ENCODE measurements at regions not wholly inside any gene's neighbourhood (a gene's known extent, or its start where the extent isn't known, plus 50 kb on each side); places are given as distances from the start of the nearest gene placed in this dataset.

- no peak for DNase-seq
Measured at GRCh38 chrX:118167361-118167760, 50.8 kb upstream of the KLHL13 start.

DNA sequence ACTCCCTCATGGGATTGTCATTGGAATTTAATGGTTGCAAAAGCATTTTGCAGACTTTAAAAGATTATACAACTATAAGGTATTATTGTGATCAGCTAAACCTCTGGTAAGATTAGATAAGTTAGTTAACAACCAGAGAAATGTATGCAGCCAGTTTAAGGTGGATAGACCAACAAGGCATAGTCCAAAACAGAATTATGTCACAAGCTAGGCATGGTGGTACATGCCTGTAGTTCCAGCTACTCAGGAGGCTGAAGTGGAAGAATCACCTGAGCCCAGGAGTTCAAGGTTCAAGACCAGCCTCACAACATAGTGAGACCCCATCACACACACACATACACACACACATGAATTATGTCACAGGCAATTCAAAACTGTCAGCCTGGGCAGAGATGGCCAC is 54.7 kb upstream of the KLHL13 start:
- no peak for DNase-seq

GRCh38 chrX:118174516-118175098 is 58.0 kb upstream of the KLHL13 start:
- DNase-seq: no peak

GRCh38 chrX:118177708-118178107 is 61.1 kb upstream of the KLHL13 start:
- DNase-seq: no peak

DNA sequence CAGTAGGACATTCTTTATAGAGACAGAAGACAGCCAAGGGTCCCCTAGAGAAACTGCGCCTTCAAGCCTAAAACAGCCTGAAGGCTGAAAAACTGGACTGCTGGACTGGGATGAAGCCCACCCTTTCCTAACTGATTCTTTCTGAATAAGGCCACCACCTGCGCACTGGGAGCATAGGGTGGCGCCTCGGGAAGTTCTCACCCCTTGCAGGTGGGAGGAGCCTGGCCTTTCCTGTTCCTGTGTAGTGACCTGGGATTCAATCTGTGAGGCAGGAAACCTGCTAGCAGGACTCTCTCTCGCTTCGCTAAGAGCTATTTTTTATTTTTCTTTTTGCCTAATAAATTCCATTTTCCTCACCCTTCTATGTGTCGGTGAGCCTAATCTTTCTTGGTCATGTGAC is 61.8 kb upstream of the KLHL13 start:
- DNase-seq: no peak

- no peak for DNase-seq
Measured at GRCh38 chrX:118179161-118179560, 62.6 kb upstream of the KLHL13 start.

DNA sequence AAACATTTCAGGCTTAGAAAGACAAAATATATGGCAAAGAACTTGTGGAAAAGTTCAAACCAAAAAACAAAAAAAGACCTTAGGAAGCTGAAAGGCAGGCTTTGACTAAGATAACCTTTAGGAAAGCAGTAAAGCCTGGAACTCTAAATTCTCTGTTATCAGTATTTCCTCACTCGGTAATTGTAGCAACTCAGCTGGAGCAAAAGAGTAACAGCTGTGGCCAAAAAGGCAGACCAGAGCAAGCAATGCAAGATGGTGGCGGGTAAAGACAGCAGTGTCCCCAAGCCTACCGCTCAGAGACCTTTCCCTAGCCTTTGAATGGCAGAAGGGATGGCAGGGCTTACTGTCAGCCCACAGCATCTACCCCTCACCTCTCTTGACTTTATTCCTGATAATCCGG is 63.1 kb upstream of the KLHL13 start:
- DNase-seq: no peak

- no peak for DNase-seq
Measured at GRCh38 chrX:118181030-118181429, 64.4 kb upstream of the KLHL13 start.

GRCh38 chrX:118182025-118182424 is 65.4 kb upstream of the KLHL13 start:
- DNase-seq: no peak

DNA sequence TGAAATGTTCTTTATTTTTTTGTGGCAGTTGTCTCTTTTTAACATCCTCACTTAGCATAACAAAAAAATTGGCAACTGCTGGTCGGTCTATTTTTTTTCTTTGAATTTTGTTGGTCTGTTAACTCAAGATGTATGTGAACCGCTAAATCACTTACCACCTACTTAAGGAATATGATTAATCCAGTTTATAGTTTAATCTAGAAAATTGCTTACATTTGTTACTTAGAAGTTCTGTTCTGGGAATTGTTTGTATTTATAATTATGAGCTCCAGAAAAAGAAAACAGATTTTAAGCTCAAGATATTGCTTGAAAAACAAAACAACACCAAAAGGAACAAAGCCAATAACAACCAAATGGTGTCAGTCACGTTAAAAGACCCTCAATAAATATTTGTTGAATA is 66.1 kb upstream of the KLHL13 start:
- DNase-seq: no peak

GRCh38 chrX:118183606-118184005 is 67.0 kb upstream of the KLHL13 start:
- DNase-seq: peak in 2 of 4 experiments; percentile 2 to 4

DNA sequence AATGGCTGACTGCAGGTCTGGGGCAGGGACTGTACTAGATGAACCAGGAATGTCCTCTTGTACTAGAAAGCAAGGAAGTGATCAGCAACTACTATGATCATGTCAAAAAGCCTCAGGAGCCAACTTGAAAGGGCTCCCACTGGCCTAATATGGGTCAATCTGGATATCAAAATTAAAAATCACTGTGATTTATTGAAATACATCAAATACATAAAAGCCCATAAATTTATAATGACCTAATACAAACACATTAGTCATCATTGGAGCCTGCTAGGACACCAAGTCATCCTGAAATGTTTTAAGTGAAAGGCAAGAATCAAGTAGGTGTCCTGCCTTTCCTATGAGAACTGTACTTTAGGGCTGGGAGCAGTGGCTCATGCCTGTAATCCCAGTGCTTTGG is 70.5 kb upstream of the KLHL13 start:
- DNase-seq: no peak

DNA sequence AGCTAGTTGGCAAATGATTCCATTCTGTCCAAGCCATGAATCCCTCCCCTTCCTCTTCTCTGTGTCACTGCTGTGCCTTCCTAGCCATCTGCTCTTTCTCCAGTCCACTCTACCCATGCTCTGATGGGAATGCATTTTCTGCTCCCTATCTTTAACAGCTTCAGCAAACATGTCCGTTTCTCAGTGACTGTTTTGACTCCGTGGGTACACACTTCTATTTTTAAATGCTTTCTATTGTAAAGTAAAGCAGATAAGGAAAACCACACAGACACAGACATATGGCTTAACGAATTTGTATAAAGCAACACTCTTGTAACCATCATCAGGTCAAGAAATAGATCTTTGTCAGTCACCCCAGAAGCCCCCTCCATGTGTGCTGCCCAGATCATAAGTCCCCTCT is 72.4 kb upstream of the KLHL13 start:
- DNase-seq: no peak

DNA sequence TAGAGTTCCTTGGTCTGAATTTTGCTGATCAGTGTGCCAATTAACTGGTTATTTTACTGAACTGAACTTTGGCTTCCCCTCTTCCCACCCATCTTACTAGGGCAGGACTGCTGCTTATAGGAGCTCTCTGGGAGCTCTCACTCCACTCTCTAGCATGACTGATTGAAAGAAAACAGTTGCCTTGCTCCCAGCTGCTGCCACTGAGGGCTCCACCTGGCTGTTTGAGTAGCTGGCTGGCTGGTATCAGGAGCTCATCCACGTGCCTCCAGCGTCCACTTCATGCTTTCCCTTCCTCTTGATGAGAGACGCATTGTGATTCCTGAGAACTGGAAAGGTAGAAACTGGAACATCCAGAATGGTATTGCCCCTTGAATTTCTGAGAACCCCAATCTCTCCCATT is 73.0 kb upstream of the KLHL13 start:
- DNase-seq: no peak

DNA sequence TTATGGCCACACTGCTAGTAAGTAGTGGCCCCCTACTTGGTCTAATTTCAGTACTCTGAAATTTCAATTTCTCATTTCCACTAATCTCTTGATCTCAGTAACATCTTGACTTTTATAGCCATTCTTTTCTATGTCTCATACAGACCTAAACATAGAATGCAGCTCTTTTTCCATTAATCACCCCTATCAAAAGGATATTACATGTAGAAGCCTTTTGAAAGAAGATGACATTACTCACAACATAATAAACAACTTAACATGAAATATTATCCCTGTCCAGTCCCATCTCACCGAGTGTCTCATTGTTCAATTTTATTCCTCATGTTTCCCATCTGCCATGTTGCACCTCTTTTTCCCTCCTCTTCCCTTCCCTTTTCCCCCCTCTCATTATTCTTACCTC is 81.1 kb upstream of the KLHL13 start:
- DNase-seq: no peak

DNA sequence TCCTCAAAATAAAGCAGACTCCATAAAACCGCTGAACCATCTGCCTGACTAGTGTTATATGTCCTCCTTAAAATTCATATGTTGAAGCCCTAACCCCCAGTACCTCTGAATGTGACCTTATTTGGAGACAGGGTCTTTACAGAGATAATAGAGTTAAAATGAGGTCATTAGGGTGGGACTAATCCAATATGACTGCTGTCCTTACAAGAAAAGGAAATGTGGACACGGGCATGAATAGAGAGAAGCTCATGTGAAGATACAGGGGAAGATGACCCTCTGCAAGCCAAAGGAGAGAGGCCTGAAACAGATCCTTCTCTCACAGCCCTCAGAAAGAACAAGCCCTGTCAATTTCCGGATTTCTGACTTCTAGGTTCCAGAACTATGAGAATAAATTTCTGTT is 82.0 kb upstream of the KLHL13 start:
- no peak for DNase-seq

- DNase-seq: no peak
Measured at GRCh38 chrX:118199997-118200396, 83.4 kb upstream of the KLHL13 start.

DNA sequence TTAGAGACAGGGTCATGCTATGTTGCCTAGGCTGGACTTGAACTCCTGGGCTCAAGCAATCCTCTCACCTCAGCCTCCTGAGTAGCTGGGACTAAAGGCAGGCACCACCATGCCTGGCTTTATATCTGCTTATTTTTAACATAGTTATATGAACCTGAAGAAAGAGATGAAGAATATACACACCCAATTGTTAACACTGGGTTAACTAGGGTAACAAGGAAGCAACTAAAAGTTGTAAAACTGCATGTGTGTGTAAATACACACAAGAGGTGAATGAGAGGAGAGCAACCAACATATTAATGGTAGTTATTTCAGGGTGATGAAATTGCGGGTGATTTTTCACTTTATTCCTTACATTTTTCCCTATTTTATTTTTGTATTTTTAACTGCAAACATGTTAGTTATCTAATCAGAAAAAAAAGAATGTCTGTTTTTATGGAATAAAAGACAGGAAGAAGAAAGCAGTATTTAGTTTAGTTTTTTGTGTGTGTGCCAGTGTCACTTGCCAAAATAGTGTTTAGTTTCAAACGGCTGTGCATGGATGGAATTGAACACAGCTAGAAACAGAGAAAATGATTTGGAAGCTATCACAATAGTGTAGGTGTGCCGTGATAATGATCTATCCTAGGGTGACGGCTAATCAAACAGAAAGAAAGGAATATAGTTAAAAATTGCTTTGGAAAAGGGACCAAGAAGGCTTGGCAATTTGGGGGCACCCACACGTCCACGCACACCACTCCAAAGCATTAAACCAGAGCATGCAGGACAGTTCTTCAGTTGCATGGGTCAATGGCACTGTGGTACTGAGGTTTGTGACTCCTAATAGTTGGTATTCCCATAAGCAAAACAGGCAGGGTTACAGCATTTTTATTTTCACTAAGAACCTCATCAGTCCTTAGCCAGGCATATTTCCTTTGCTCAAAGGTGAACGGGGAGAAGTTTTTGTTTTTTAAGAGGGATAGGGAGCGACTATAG is 89.1 kb upstream of the KLHL13 start:
- DNase-seq: no peak

- DNase-seq: no peak
Measured at GRCh38 chrX:118207831-118208453, 91.3 kb upstream of the KLHL13 start.

- DNase-seq: no peak
Measured at GRCh38 chrX:118208481-118208880, 91.9 kb upstream of the KLHL13 start.

GRCh38 chrX:118211891-118212816 is 95.5 kb upstream of the KLHL13 start:
- peak in 3 of 4 experiments; percentile 25 to 56 (median 27) for DNase-seq

DNA sequence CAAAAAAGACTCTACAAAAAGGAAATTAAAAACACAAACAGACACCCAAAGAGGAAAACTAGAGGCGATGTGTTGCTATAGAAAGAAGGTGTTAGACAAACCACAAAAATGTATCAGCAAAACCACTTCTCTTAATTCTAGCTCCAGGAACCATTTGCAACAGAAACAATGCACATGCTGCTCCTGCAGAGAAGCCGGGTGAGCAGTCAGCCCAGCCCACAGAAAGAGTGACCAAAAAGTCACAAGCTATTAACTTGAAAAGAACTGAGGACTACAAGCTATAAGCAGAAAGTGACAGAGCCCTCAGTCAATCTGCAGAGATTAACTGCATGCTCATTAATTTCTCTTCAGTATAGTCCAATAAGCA is 96.2 kb upstream of the KLHL13 start:
- DNase-seq: peak; percentile 53 to 78 (median 73)

- DNase-seq: peak; percentile 2 to 47 (median 21)
Measured at GRCh38 chrX:118215346-118215745, 98.7 kb upstream of the KLHL13 start.
